H1 (cell line): ENCODE measurements at regions not wholly inside any gene's neighbourhood (a gene's known extent, or its start where the extent isn't known, plus 50 kb on each side); places are given as distances from the start of the nearest gene placed in this dataset.

Experiments
- KDM4A ChIP-seq: IDR thresholded peaks from one replicate; pipeline ENCODE4 v1.7.1; 2012; ENCODE audit warnings: low read depth, mild to moderate bottlenecking, moderate library complexity, low read length, inconsistent platforms; ENCODE audit not compliant: severe bottlenecking
- SUZ12 ChIP-seq: fragments of 200-600 bp; sonication (generic); IDR thresholded peaks from 2 replicates; pipeline ENCODE4 v1.6.1; 2012; ENCODE audit warnings: mild to moderate bottlenecking, inconsistent platforms, low read length, moderate library complexity, mixed read lengths
- TF ChIP-seq, protein P1 (sequence below), 3 experiments: IDR thresholded peaks; 1 replicate in 2 of 3; 2 replicates in 1 of 3; pipeline versions ENCODE4 v1.5.1 to v1.6.1; 2011; ENCODE audit warnings: low read length in 3 of 3, mild to moderate bottlenecking in 3 of 3, inconsistent platforms in 2 of 3, low read depth in 1 of 3, moderate library complexity in 1 of 3; ENCODE audit not compliant: insufficient read depth in 1 of 3; ENCODE audit errors: control extremely low read depth in 1 of 3

DNA sequence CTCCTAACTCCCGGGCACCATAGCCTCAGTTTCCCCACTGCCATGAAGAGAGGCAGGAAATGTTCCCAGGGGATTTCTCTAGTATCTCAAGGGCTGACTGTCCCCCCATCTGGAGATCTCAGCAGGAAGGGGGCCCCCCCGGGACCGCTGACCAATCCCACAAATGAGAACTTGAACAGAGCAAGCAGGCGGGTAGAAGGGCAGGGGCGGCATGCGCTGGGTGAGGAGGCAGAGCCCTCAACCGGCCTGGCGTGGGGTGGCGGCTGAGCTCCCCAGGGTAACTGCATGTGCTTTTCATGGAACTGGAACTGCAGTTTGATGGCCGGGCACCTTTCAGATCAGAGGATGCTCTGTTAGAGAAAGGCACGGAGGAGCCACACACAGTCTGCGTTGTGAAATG is 144.5 kb downstream of the CTTN start (continued):
- TF ChIP-seq, protein P1, sequence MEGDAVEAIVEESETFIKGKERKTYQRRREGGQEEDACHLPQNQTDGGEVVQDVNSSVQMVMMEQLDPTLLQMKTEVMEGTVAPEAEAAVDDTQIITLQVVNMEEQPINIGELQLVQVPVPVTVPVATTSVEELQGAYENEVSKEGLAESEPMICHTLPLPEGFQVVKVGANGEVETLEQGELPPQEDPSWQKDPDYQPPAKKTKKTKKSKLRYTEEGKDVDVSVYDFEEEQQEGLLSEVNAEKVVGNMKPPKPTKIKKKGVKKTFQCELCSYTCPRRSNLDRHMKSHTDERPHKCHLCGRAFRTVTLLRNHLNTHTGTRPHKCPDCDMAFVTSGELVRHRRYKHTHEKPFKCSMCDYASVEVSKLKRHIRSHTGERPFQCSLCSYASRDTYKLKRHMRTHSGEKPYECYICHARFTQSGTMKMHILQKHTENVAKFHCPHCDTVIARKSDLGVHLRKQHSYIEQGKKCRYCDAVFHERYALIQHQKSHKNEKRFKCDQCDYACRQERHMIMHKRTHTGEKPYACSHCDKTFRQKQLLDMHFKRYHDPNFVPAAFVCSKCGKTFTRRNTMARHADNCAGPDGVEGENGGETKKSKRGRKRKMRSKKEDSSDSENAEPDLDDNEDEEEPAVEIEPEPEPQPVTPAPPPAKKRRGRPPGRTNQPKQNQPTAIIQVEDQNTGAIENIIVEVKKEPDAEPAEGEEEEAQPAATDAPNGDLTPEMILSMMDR (IDR thresholded peaks at IDR 0.05; ENCODE audit: control extremely low read depth in 1 of 3, insufficient read depth in 1 of 3, low read depth in 1 of 3, low read length in 3 of 3), result no peak
- TF ChIP-seq KDM4A, result no peak
- TF ChIP-seq SUZ12, result no peak
- TF ChIP-seq, all 59 proteins: peak for 0
